Neural cell (in vitro differentiated cells): ENCODE measurements at regions not wholly inside any gene's neighbourhood (a gene's known extent, or its start where the extent isn't known, plus 50 kb on each side); places are given as distances from the start of the nearest gene placed in this dataset.

Experiments used
- H2AFZ ChIP-seq: fragments of 200-600, 300-800 bp; sonication (generic), shearing (Covaris generic); 2 replicates; pipeline ENCODE4 v1.6.0; 2014; ENCODE audit warnings: low read depth, mild to moderate bottlenecking, antibody characterized with exemption, low read length, moderate library complexity
- H3F3A ChIP-seq: fragments of 200-600 bp; shearing (Covaris generic); 2 replicates; pipeline ENCODE4 v1.6.1; 2016; ENCODE audit warnings: mild to moderate bottlenecking, moderate library complexity, mixed read lengths, antibody characterized with exemption, low read length; ENCODE audit not compliant: insufficient read depth, poor library complexity, severe bottlenecking
- H3K27ac ChIP-seq: fragments of 200-600, 300-800 bp; sonication (generic), shearing (Covaris generic); 2 replicates; pipeline ENCODE4 v1.5.1; 2014; ENCODE audit warnings: mild to moderate bottlenecking, low read length, moderate library complexity
- H3K27me3 ChIP-seq: fragments of 300-800, 200-600 bp; sonication (generic), shearing (Covaris generic); 2 replicates; pipeline ENCODE4 v1.6.0; 2014; ENCODE audit warnings: mild to moderate bottlenecking, low read depth, low read length, moderate library complexity; ENCODE audit not compliant: insufficient read depth
- H3K36me3 ChIP-seq: fragments of 300-800, 200-600 bp; sonication (generic), shearing (Covaris generic); 2 replicates; pipeline ENCODE4 v1.5.1; 2014; ENCODE audit warnings: mild to moderate bottlenecking, antibody characterized with exemption, low read length, moderate library complexity; ENCODE audit not compliant: insufficient read depth
- H3K4me2 ChIP-seq: fragments of 300-800, 200-600 bp; sonication (generic), shearing (Covaris generic); 2 replicates; pipeline ENCODE4 v1.6.0; 2014; ENCODE audit warnings: mild to moderate bottlenecking, low read length
- H3K4me3 ChIP-seq: fragments of 300-800, 200-600 bp; sonication (generic), shearing (Covaris generic); 2 replicates; pipeline ENCODE4 v1.5.1; 2014; ENCODE audit warnings: mild to moderate bottlenecking, low read length, moderate library complexity
- H3K79me2 ChIP-seq: fragments of 200-600 bp; shearing (Covaris generic); replicated peaks from 2 replicates; pipeline ENCODE4 v1.6.0; 2014; ENCODE audit warnings: mild to moderate bottlenecking, low read length, moderate library complexity; ENCODE audit not compliant: insufficient read depth
- H3K9ac ChIP-seq: fragments of 300-800, 200-600 bp; sonication (generic), shearing (Covaris generic); 2 replicates; pipeline ENCODE4 v1.6.1; 2016; ENCODE audit warnings: mild to moderate bottlenecking, low read length, mixed read lengths
- H3K9me2 ChIP-seq: fragments of 200-600 bp; shearing (Covaris generic); 2 replicates; pipeline ENCODE4 v1.6.1; 2016; ENCODE audit warnings: mild to moderate bottlenecking, low read length, mixed read lengths; ENCODE audit not compliant: insufficient read depth
- H3K9me3 ChIP-seq: fragments of 200-600, 300-800 bp; sonication (generic), shearing (Covaris generic); 2 replicates; pipeline ENCODE4 v1.6.1; 2016; ENCODE audit warnings: mild to moderate bottlenecking, mixed run types, low read length, moderate library complexity, mixed read lengths
- H4K20me1 ChIP-seq: fragments of 200-600 bp; shearing (Covaris generic); 2 replicates; pipeline ENCODE4 v1.6.1; 2016; ENCODE audit warnings: mild to moderate bottlenecking, mixed run types; ENCODE audit not compliant: insufficient read depth
- EP300 ChIP-seq: fragments of 450-650 bp; conservative IDR thresholded peaks from 2 replicates; pipeline ENCODE4 v1.6.1; 2014; ENCODE audit warnings: antibody characterized with exemption, mild to moderate bottlenecking, moderate library complexity; ENCODE audit not compliant: poor library complexity, severe bottlenecking
- EZH2 ChIP-seq: fragments of 200-600, 300-800 bp; shearing (Covaris generic), sonication (generic); IDR thresholded peaks from 2 replicates; pipeline ENCODE4 v1.6.1; 2014; ENCODE audit warnings: antibody characterized with exemption, low read length, borderline replicate concordance, mild to moderate bottlenecking; ENCODE audit not compliant: insufficient read depth, poor library complexity, severe bottlenecking
- MXI1 ChIP-seq: fragments of 450-650 bp; conservative IDR thresholded peaks from 2 replicates; pipeline ENCODE4 v1.6.1; 2014; ENCODE audit warnings: antibody characterized with exemption, mild to moderate bottlenecking; ENCODE audit not compliant: poor library complexity, severe bottlenecking
- POLR2AphosphoS5 ChIP-seq: IDR thresholded peaks from 2 replicates; pipeline ENCODE4 v1.6.1; 2012
- RAD21 ChIP-seq: fragments of 450-650 bp; conservative IDR thresholded peaks from 2 replicates; pipeline ENCODE4 v1.6.1; 2014; ENCODE audit warnings: antibody characterized with exemption, mild to moderate bottlenecking, moderate library complexity
- SMC3 ChIP-seq: fragments of 450-650 bp; conservative IDR thresholded peaks from 2 replicates; pipeline ENCODE4 v1.6.1; 2014; ENCODE audit warnings: antibody characterized with exemption, mild to moderate bottlenecking, moderate library complexity; ENCODE audit not compliant: poor library complexity
- TAF1 ChIP-seq: IDR thresholded peaks from 2 replicates; pipeline ENCODE4 v1.6.1; 2012; ENCODE audit warnings: low read depth
- TF ChIP-seq, protein P1 (sequence below): IDR thresholded peaks from 2 replicates; pipeline ENCODE4 v1.6.1; 2012; ENCODE audit warnings: borderline replicate concordance
- TF ChIP-seq, protein P2 (sequence below): fragments of 450-650 bp; IDR thresholded peaks from 2 replicates; pipeline ENCODE4 v1.5.1; 2014; ENCODE audit warnings: antibody characterized with exemption, mild to moderate bottlenecking, moderate library complexity; ENCODE audit not compliant: poor library complexity, severe bottlenecking

DNA sequence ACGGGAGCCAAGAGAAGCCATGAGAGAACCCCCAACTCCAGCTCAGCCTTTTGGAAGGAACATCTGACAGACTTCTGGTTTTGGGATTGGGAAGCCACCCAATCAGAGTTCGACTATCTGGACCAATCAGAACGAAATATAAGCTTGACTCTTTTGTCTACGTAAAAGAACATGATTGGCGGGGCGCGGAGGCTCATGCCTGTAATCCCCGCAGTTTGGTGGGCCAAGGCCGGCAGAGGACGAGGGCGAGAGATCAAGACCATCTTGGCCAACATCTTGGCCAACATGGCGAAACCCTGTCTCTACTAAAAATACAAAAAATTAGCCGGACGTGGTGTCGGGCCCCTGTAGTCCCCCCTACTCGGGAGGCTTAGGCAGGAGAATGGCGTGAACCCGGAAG is 380.3 kb downstream of the TBL1XR1 start:
- H3K9ac ChIP-seq = no peak overlapping the region
- no peaks in the 10 kb centered on the region for H3K36me3 ChIP-seq
- no peak overlapping the region for H2AFZ ChIP-seq
- H3K79me2 ChIP-seq = no peaks in the 10 kb centered on the region
- H3K27me3 ChIP-seq = no peaks in the 10 kb centered on the region
- H3K9me2 ChIP-seq = no peaks in the 10 kb centered on the region
- no peaks in the 10 kb centered on the region for H4K20me1 ChIP-seq
- no peaks in the 10 kb centered on the region for H3K9me3 ChIP-seq
- H3K4me3 ChIP-seq = no peak overlapping the region
- TF ChIP-seq SMC3 (no peak), TAF1 (no peak), POLR2AphosphoS5 (no peak), RAD21 (no peak), EP300 (no peak), EZH2 (no peak), MXI1 (no peak)
- TF ChIP-seq, protein P1, sequence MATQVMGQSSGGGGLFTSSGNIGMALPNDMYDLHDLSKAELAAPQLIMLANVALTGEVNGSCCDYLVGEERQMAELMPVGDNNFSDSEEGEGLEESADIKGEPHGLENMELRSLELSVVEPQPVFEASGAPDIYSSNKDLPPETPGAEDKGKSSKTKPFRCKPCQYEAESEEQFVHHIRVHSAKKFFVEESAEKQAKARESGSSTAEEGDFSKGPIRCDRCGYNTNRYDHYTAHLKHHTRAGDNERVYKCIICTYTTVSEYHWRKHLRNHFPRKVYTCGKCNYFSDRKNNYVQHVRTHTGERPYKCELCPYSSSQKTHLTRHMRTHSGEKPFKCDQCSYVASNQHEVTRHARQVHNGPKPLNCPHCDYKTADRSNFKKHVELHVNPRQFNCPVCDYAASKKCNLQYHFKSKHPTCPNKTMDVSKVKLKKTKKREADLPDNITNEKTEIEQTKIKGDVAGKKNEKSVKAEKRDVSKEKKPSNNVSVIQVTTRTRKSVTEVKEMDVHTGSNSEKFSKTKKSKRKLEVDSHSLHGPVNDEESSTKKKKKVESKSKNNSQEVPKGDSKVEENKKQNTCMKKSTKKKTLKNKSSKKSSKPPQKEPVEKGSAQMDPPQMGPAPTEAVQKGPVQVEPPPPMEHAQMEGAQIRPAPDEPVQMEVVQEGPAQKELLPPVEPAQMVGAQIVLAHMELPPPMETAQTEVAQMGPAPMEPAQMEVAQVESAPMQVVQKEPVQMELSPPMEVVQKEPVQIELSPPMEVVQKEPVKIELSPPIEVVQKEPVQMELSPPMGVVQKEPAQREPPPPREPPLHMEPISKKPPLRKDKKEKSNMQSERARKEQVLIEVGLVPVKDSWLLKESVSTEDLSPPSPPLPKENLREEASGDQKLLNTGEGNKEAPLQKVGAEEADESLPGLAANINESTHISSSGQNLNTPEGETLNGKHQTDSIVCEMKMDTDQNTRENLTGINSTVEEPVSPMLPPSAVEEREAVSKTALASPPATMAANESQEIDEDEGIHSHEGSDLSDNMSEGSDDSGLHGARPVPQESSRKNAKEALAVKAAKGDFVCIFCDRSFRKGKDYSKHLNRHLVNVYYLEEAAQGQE = no peak
- TF ChIP-seq, protein P2, sequence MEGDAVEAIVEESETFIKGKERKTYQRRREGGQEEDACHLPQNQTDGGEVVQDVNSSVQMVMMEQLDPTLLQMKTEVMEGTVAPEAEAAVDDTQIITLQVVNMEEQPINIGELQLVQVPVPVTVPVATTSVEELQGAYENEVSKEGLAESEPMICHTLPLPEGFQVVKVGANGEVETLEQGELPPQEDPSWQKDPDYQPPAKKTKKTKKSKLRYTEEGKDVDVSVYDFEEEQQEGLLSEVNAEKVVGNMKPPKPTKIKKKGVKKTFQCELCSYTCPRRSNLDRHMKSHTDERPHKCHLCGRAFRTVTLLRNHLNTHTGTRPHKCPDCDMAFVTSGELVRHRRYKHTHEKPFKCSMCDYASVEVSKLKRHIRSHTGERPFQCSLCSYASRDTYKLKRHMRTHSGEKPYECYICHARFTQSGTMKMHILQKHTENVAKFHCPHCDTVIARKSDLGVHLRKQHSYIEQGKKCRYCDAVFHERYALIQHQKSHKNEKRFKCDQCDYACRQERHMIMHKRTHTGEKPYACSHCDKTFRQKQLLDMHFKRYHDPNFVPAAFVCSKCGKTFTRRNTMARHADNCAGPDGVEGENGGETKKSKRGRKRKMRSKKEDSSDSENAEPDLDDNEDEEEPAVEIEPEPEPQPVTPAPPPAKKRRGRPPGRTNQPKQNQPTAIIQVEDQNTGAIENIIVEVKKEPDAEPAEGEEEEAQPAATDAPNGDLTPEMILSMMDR = no peak
- no peak overlapping the region for H3K4me2 ChIP-seq
- H3K27ac ChIP-seq = no peak overlapping the region
- H3F3A ChIP-seq = no peaks in the 10 kb centered on the region

DNA sequence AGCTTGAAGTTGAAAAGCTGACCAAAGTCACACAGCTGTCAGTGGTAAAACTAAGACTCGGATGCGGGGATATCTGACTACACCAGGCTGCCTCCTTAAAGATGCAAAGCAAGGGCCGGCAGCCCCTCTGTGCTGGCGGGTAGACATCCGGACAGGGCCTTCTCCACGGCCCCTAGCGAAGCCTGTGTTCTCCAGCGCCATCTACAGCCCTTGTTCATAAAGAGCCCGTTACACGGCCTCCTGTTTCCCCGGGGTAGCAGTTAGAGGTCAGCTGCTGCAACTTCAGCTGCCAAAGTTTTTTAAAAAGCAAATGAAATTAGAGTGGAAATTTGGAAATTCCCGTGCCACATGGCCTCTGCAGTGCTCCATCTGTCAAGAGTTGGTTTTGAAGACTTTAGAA is 383.0 kb downstream of the TBL1XR1 start:
- Histone ChIP-seq H2AFZ (no peak overlapping the region), H3F3A (no peaks in the 10 kb centered on the region), H3K4me3 (no peak overlapping the region), H3K9me2 (no peaks in the 10 kb centered on the region), H3K9ac (no peak overlapping the region), H3K27ac (no peak overlapping the region), H3K27me3 (no peaks in the 10 kb centered on the region), H3K9me3 (no peaks in the 10 kb centered on the region), H4K20me1 (no peaks in the 10 kb centered on the region), H3K79me2 (no peaks in the 10 kb centered on the region), H3K4me2 (no peak overlapping the region), H3K36me3 (no peaks in the 10 kb centered on the region)
- TF ChIP-seq, protein P2 = peak; percentile 36
- TF ChIP-seq EZH2 (no peak), TAF1 (no peak)
